NCI-H2171 (cell line): ENCODE measurements at regions not wholly inside any gene's neighbourhood (a gene's known extent, or its start where the extent isn't known, plus 50 kb on each side); places are given as distances from the start of the nearest gene placed in this dataset.
"Not testable (repeated sequence)": the region's sequence is repeated elsewhere in the genome, so short reads cannot be mapped to it uniquely, and the experiment has no call there.

Experiments used
- DNase-seq: peaks from one replicate; lab custom pipeline; 2025; lab: John Stamatoyannopoulos, UW

- DNase-seq, result no peak
Observed at GRCh38 chr7:131849472-131849871, 293.0 kb upstream of the PODXL start.

DNA sequence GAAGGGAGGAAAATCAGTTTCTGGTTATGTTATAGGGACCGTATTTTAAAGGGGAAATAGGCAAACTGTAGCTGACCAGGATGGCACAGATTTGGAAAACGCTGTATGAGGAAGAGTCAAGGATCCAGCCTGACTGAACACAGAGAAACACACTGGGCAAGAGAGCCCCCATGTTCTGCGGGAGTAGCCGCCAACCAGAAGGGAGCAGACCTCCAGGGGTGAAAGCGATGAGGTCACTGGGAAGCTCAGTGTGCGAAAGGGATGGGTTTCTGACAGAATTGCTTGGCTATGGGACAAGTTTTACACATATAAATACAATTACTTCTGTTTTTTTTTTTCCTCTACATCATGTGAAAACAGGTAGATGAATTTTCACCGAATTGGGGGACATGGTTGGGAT lies 291.6 kb upstream of the PODXL start:
- no peak for DNase-seq

GRCh38 chr7:131845573-131846314 lies 289.3 kb upstream of the PODXL start:
- no peak for DNase-seq

- DNase-seq, result peak; percentile 53
Observed at GRCh38 chr7:131844369-131844768, 287.9 kb upstream of the PODXL start.

DNA sequence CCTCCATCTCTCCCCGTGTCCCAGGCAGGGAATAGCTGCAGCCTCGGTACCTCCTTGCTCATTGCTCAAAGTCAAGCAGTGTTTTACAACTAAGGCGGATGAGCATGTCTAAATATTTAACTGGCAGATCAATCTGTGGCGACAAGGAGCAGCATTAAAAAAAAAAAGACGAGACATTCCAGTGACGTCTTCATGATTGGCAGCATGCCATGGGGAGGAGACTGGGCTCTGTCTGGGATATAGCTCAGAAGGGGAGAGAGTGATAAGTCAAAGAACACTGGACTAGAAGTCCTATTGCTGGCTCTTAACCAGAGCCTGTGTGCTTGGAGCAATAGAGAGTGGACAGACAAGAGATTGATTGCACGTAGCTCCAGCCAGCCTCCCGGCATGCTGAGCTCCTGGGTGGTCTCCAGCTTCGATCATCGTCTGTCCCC lies 287.5 kb upstream of the PODXL start:
- DNase-seq, result peak; percentile 60

GRCh38 chr7:131839967-131840690 lies 283.7 kb upstream of the PODXL start:
- DNase-seq, result no peak

GRCh38 chr7:131836733-131837132 lies 280.3 kb upstream of the PODXL start:
- no peak for DNase-seq

DNA sequence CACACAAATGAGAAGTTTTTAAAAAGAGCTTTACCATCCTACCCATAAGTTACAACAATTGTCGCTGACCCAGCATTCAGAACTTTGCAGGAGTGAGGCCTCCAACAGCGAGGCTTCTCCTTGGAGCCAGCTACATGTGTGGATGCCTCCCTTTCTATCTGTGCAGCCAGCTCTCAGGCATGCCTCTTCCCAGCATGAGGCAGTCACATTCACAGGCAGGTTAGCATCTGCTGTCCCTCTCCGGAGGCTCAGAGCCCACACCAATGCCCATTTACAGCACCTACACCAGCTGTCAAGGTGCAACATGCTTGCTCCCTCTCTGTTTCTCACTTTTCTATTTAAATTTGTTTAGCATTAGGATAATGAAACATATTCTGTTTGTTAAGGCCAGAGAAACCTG lies 278.7 kb upstream of the PODXL start:
- DNase-seq, result peak; percentile 30

- DNase-seq, result no peak
Observed at GRCh38 chr7:131830681-131831080, 274.3 kb upstream of the PODXL start.

DNA sequence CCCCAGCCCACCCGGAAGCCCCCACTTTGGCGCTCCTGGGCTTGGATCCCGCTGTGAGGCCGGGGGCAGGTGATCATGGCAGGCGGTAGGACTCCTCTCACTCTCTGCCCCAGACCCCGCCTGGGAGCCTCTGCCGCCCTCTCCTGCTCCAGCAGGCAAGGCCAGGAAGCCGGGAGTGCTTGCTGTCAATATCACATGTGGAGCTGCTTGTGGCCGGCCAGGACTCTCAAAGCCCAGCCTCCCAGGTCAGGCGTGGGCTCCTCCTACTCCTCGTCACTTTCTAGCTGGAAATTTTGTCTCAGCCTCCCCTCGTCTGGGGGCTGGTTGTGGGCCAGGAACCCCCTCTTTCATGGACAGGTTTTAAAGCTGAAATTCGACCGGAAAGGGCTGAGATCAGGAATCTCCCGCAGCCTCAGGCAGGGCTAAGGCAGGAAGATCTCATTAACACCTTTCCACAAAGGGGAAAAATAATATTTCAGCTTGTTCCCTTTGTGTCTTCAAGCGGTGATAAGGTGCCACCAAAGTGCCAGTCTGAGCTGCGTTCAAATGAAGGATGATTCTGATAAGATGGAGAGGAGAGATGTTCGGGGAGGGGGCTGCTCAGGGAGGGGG lies 273.6 kb upstream of the PODXL start:
- no peak for DNase-seq

DNA sequence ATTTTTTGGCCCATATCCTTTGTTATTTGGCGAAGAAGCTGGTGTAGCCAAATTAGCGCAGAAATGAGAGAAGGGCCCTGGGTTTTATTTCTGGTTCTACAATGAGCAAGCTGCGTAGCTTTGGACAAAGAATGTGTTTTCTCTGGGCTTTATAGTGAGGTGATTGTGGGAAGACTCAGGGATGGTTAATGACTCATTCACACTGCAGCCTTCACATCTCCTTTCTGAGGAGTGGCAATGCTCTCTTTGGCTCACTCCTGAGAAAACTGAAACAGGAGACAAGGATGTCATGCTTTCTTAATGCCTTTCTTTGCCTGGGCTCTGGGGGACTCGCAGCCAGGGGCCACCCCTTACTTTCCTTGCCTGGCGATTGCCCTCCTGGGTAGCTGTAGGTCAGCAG lies 271.0 kb upstream of the PODXL start:
- no peak for DNase-seq

- no peak for DNase-seq
Observed at GRCh38 chr7:131826960-131827359, 270.5 kb upstream of the PODXL start.

GRCh38 chr7:131823961-131824440 lies 267.6 kb upstream of the PODXL start:
- not testable (repeated sequence) for DNase-seq

DNA sequence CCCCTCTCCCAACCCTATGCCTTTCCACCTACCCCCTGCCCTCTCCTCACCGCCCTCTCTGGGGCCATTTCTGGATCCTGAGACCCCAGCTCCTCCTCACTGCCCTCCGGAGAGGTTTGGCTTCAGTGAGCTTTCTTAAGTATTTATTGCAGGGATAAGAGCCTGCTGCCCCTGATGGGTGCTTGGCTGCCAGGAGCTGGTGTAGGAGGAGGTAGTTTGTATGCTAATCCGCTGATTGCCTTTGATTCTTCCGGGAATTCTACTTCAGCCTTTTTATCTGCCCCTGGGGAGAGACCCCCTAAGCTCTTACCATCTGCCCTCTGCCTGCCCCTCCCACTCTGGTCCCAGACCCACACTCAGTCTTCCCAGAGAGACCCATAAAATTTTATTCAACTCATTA lies 263.5 kb upstream of the PODXL start:
- peak; percentile 36 for DNase-seq

DNA sequence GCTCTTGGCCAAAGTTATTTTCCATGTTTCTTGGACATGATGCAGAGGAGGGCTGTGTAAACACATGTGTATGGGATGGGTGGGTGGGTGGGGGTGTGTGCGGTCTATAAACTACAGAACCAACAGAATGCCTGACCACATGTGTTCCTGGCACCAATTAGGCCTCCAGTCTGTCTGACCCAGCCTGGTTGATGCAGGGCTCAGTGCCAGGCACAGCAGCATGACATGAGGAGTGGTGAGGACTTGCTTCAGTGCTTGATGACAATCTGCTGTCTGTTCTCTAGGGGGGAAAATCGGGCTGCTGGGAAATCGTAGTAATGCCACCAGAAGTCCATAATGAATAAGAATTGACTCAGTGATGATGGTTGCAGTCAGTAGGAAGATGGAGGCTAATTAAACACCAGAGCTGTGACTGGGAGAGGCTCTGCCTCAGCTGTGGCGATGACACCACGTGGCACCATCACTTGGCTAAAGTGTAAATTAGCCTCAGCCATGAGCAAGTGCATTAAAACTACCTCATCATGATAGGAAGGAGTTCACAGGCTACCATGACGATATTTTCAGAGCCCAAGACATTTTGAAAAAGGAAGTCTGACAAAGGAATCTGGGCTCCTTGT lies 260.1 kb upstream of the PODXL start:
- no peak for DNase-seq

DNA sequence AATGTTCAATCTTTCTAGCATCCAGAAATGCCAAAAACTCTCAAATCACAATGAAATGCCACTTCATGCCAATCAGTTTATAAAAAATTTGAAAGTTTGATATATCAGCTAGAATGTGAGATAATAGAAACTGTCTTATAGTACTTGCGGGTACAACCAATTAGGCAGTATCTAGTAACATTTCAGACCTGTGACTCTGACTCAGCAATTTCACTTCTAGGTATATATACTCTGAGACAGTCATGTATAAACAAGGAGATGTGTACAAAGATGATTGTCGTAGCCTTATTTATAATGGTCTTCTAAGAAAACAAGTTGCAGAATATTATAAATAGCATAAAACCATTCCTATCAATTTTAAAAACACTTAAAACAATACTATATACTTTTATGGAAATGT lies 252.3 kb upstream of the PODXL start:
- no peak for DNase-seq

GRCh38 chr7:131808156-131808555 lies 251.7 kb upstream of the PODXL start:
- not testable (repeated sequence) for DNase-seq

DNA sequence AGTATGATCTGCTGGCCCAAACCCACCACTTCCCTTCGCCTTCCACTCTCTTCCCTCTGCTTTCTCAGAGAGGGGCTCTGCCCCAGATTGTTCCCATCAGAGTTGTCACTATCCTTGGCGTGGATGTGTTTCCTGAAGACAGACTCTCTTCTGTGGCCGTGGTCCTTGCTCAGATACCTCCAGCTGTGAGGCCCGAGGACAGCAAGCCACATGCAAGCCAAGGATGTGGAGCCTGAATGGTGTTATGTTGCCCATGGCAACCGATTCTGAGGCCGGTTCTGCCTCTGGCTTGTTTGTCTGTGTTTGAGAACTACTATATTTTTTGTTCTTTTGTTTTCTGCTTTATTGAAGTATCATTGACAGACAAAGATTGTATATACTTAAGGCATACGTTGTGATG lies 247.4 kb upstream of the PODXL start:
- DNase-seq, result no peak

DNA sequence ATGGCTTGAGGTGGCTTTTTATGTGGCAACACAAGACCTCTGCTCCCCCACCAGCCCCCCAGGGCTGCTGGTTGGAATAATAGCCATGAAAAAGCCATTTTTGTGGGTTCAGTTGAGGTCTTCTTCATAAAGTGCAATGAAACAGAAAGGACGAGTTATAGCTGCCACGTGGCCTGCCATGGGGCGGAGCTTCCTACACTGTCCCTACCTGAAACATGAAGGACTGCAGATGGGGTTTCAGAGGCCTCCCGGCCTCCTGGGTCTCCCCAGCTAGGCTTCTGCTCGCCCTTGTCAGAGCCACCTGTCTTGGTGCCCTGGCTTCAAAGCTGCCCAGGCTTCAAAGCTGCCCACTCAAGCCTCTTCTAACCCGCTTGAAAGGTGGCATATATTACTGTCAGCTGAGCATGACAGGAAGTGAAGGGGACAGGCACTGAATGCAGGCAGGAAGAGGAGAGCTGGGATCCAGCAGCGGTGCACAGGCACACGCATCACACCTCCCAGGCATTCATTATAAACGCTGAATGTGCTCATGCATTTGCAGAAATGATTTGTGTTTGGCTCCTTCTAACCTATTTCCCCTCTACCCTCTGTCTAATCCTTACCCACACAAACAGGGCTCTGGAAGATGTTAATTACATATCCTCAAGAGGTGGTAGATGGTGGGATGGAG lies 245.9 kb upstream of the PODXL start:
- no peak for DNase-seq

- no peak for DNase-seq
Observed at GRCh38 chr7:131800531-131800930, 244.1 kb upstream of the PODXL start.

DNA sequence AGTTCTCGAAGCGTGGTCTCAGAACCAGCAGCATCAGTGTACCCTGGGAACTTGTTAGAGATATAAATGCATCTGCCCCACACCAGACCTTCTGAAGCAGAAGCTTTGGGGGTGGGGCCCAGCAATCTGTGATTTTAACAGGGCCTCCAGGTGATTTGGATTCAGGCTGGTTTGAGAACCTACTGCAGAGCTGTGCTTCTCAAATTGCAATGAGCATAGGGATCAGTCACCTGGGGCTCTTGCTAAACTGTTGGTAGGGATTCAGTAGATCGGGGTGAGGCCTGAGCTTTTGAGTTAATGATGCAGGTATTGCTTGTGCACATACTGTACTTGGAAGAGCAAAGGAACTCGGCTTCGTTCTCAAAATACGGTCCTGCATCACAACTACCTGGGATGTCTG lies 243.6 kb upstream of the PODXL start:
- peak; percentile 64 for DNase-seq

DNA sequence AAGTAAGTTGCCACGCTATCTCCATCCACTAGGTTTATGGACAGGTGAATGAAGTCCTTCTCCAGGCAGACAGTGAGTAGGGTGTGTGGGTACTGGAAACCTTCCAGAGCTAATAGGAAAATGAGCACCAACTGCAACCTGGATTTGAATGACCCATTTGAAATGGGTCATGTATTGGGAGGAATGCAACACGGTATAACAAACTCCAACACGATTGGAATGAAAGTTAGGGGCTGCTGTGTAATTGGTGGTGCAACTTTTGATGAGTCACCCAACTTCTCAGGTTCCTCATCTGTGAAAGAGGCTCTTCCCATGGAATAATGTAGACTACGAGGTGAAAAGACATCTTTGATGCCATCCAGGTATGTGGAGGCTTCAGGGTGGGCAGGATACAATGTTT lies 241.4 kb upstream of the PODXL start:
- no peak for DNase-seq
